Mesodermal cell (in vitro differentiated cells): ENCODE measurements at regions not wholly inside any gene's neighbourhood (a gene's known extent, or its start where the extent isn't known, plus 50 kb on each side); places are given as distances from the start of the nearest gene placed in this dataset.

Experiments
- H3K27ac ChIP-seq: 2 replicates; pipeline ENCODE4 v1.7.0; 2013; ENCODE audit warnings: mild to moderate bottlenecking, low read depth, low read length, moderate library complexity; ENCODE audit not compliant: severe bottlenecking
- H3K36me3 ChIP-seq: 2 replicates; pipeline ENCODE4 v1.7.1; 2013; ENCODE audit warnings: mild to moderate bottlenecking, low read length, moderate library complexity; ENCODE audit not compliant: control insufficient read depth, insufficient read depth
- H3K4me1 ChIP-seq: one replicate; pipeline ENCODE4 v1.7.1; 2013; ENCODE audit warnings: mild to moderate bottlenecking, low read length; ENCODE audit not compliant: insufficient read depth, control insufficient read depth, poor library complexity, severe bottlenecking
- H3K4me3 ChIP-seq: 2 replicates; pipeline ENCODE4 v1.7.0; 2013; ENCODE audit warnings: low read length, control low read depth, mild to moderate bottlenecking; ENCODE audit not compliant: insufficient read depth, poor library complexity, severe bottlenecking; ENCODE audit errors: extremely low read depth
- H3K9me3 ChIP-seq: 2 replicates; pipeline ENCODE4 v1.7.1; 2013; ENCODE audit warnings: mild to moderate bottlenecking, low read length, moderate library complexity; ENCODE audit not compliant: control insufficient read depth
- WGBS, 2 experiments: methylation state at CpG; one replicate each; pipeline ENCODE4 v1.1.5; 2013; ENCODE audit warnings: missing lambda C conversion rate in 2 of 2; ENCODE audit not compliant: insufficient coverage in 2 of 2; 5-methylcytosine and 5-hydroxymethylcytosine counted together

DNA sequence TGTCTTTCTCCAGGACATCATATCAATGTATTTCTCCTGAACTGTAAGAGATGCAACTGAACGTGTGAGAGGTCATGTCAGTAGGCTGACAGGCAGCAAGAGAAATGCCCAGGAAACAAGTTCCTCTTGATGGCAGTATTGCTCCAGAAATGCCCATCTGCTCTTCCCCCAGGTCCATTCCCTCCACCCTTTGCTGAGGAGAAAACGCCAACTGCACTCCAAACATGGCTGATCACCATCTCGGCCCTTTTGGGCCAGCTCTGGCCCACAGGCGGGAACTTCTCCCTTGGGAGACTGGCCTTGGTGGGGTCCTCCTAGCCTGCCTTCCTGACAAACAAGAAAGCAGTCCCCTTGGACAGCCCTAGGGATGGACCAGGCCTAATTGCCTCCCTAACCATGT, 276.5 kb upstream of the AGTR2 start:
- Histone ChIP-seq H3K27ac (no peak overlapping the region), H3K4me3 (no peak overlapping the region), H3K9me3 (no peaks in the 10 kb centered on the region), H3K4me1 (no peaks in the 10 kb centered on the region), H3K36me3 (peaks cover 7% of the 10 kb centered on the region)
- 78% methylated on average over 1 of the region's 4 CpGs; no CpG with 5 or more reads in 1 of the 2 experiments for WGBS, 2 experiments

DNA sequence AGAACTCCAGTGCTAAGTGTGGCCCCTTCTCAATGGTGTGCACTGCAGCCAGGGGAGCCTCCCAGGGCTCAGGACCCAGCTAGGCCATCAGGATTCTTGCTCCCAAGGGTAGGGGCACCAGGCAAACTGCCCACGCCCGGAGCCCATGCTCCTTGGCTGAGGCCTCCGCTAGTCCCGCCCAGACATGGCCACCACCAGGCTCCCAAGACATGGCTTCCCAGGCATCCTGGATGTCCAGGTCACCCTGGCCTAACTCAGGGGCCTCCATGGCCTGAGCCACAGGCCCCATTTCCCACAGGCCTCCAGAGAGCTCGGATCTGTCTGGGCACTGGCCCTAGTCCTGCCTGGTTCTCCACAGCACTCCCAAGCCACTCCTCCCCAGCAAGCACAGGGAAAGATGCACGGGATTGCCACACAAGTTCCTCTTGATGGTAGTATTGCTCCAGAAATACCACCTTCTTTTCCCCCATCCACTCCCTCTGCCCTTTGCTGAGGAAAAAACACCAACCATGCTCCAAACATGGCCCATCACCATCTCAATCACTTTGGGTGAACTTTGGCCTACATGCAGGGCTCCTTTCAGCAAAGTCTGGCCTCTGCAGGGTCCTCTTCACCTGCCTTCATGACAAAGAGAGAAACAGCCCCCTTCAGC, 274.7 kb upstream of the AGTR2 start:
- Histone ChIP-seq H3K4me1 (no peaks in the 10 kb centered on the region), H3K9me3 (no peaks in the 10 kb centered on the region), H3K36me3 (no peaks in the 10 kb centered on the region), H3K4me3 (no peak overlapping the region), H3K27ac (no peak overlapping the region)
- 94 to 100% methylated on average over 4 to 5 of the region's 6 CpGs for WGBS, 2 experiments

DNA sequence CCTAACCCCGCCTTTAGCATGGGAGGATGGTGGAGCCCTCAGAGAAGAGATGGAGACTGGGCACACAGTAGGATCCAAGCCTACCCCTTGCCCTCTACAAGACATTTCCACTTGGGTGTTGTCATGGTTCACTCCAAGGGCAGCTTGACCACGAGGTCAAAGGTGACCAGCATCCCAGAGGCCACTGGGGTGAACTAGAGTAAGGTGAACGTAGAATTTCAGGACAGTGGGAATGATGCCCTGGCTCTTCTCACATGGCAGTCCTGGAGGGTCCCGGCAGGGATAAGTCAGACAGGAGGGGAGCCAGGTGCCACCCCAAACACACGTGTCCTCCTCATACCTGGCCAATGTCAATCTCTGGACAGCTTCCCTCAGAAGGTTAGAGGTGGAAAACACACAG, 274.2 kb upstream of the AGTR2 start:
- H3K9me3 ChIP-seq, result no peaks in the 10 kb centered on the region
- WGBS, 2 experiments, result 80 to 87% methylated on average over 1 to 4 of the region's 5 CpGs
- H3K36me3 ChIP-seq, result no peaks in the 10 kb centered on the region
- no peaks in the 10 kb centered on the region for H3K4me1 ChIP-seq
- no peak overlapping the region for H3K27ac ChIP-seq
- H3K4me3 ChIP-seq, result no peak overlapping the region

DNA sequence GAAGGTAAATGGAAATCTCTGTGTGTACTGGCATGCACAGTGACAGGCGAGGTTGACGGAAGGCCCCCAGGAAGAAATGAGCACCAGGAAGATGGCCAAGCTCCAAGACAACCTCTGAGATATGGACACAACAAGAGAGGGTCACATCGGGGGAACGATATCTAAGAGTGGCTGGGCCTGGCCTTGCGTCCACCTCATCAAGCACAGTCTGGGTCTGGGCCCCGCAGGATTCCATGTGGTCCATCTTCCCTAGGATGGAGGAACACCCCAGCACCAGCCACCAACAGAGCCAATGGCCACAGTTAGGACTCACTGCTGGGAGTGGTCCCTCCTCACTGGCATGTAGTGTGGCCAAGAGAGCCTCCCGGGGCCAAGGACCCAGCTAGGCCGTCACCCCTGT, 272.6 kb upstream of the AGTR2 start:
- H3K4me1 ChIP-seq, result no peaks in the 10 kb centered on the region
- no peak overlapping the region for H3K4me3 ChIP-seq
- 92 to 95% methylated on average over 4 to 8 of the region's 8 CpGs for WGBS, 2 experiments
- no peaks in the 10 kb centered on the region for H3K36me3 ChIP-seq
- H3K27ac ChIP-seq, result no peak overlapping the region
- no peaks in the 10 kb centered on the region for H3K9me3 ChIP-seq

DNA sequence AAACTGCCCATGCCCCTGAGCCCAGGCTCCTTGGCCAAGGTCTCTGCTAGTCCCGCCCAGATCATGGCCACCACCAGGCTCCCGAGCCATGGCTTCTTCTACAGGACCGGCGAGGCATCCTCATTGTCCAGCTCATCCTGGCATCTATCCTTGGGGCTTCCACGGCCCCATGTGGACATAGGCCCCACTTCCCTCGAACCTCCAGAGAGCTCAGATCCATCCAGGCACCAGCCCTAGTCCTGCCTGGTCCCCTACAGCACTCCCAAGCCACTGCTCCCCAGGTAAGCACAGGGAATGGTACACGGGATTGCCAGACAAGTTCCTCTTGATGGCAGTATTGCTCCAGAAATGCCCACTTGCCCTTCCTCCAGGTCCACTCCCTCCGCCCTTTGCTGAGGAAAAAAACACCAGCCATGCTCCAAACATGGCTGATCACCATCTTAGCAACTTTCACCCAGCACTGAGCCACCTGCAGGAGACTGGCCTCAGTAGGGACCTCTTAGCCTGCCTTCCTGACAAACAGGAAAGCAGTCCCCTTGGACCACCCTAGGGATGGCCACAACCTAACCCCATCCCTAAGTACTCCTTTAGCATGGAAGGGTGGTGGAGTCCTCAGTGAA, 272.1 kb upstream of the AGTR2 start:
- Histone ChIP-seq H3K36me3 (no peaks in the 10 kb centered on the region), H3K27ac (no peak overlapping the region), H3K4me3 (no peak overlapping the region), H3K9me3 (no peaks in the 10 kb centered on the region), H3K4me1 (no peaks in the 10 kb centered on the region)
- WGBS, 2 experiments, result 88 to 89% methylated on average over 3 to 6 of the region's 8 CpGs

DNA sequence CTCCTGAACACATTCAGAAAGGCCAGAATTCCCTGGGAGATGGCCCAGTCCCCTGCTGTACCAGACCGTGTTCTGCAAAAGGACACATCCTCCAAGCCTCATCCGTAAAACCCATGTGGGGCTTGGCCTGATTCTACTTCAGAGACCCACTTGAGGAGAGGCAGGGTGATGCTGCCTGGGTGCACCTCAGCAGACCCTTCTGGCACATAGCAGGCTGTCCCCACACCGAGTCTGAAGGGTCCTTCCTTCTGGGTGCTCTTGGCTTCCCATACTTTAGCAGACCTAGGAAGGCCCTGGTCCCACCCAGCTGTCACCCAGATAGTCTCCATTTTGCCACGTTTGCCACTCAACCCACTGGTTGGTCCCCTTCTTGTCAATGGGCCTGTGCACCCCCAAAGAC, 270.1 kb upstream of the AGTR2 start:
- Histone ChIP-seq H3K4me1 (no peaks in the 10 kb centered on the region), H3K36me3 (no peaks in the 10 kb centered on the region), H3K9me3 (no peaks in the 10 kb centered on the region), H3K27ac (no peak overlapping the region), H3K4me3 (no peak overlapping the region)
- 86% methylated on average over 1 to 2 of the region's 4 CpGs for WGBS, 2 experiments

DNA sequence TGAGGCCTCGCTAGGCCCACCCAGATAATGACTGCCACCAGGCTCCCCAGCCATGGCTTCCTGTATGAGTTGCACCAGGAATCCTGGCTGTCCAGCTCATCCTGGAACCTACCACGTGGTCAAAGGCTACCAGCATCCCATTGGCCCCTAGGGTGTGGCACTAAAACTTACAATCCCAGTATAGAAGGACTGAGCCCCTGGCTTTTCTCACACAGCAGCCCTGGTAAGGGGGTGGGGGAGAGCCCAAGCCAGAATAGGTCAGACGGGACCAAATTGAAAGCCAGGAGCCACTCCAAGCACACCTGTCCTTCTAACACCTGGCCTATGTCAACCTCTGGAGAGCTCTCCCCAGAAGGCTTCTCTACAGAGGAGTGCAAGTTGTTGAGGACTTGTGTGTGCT, 269.3 kb upstream of the AGTR2 start:
- H3K36me3 ChIP-seq, result no peaks in the 10 kb centered on the region
- H3K9me3 ChIP-seq, result no peaks in the 10 kb centered on the region
- H3K27ac ChIP-seq, result no peak overlapping the region
- no peak overlapping the region for H3K4me3 ChIP-seq
- 100% methylated on average over 1 of the region's 3 CpGs; no CpG with 5 or more reads in 1 of the 2 experiments for WGBS, 2 experiments
- H3K4me1 ChIP-seq, result no peaks in the 10 kb centered on the region

DNA sequence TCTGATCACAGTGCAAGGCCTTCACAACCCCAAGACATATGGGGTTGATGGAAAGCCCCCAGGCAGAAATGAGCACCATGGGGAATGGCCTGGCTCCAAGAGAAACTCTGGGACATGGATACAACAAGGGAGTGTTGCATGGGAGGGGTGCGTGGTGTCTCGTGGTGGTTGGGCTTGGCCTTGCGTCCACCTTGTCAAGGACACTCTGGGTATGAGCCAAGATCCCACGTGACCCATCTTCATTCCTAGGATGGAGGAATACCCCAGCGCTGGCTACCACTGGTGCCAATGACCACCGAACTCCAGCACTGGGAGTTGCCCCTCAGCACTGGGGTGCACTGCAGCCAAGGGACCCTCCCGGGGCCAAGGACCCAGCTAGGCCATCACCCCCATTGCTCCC, 267.5 kb upstream of the AGTR2 start:
- Histone ChIP-seq H3K4me3 (no peak overlapping the region), H3K36me3 (no peaks in the 10 kb centered on the region), H3K4me1 (no peaks in the 10 kb centered on the region), H3K9me3 (no peaks in the 10 kb centered on the region), H3K27ac (no peak overlapping the region)
- WGBS, 2 experiments, result 85 to 97% methylated on average over 5 of the region's 7 CpGs

DNA sequence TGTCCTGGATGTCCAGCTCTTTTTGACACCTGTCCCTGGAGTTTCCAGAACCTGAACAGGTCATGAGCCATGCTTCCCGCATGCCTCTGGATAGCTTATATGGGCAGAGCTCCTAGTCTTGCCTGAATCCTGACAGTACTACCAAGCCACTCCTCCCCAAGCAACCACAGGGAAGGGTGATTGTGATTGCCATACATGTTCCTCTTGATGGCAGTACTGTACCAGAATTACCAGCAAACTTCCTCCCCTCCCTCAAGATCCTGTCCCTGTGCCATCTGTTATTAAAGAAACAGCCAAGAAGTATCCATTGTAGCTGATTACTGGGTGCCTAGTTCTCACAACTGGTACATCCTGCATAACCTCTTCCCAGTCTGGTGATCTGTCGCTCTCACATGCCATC, 264.3 kb upstream of the AGTR2 start:
- no peak overlapping the region for H3K4me3 ChIP-seq
- no peak overlapping the region for H3K27ac ChIP-seq
- WGBS, 2 experiments, result no CpG with 5 or more reads among the region's 2 CpGs
- H3K4me1 ChIP-seq, result no peaks in the 10 kb centered on the region
- no peaks in the 10 kb centered on the region for H3K36me3 ChIP-seq
- no peaks in the 10 kb centered on the region for H3K9me3 ChIP-seq

DNA sequence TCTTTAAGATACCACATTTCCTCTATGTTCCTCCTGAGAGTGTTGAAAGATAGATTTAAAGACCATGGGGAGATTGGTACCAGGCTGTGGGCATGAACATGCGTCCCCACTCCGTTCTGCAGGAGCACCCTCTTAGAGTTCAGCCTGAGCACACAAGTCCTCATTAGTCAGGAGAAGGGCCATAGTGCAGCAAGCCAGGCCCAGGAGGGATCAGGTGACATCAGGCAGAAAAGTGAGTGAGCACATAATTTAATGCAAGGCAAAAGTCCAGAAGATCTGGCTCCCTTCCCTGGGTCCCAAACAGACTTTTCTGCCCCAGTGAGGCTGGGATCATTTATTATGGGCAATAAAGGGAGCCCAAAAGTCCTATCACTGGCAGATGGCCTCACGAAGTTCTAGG, 263.7 kb upstream of the AGTR2 start:
- no peaks in the 10 kb centered on the region for H3K9me3 ChIP-seq
- no peaks in the 10 kb centered on the region for H3K36me3 ChIP-seq
- H3K4me1 ChIP-seq, result no peaks in the 10 kb centered on the region
- 71 to 92% methylated on average over 1 to 2 of the region's 3 CpGs for WGBS, 2 experiments
- H3K27ac ChIP-seq, result no peak overlapping the region
- H3K4me3 ChIP-seq, result no peak overlapping the region

DNA sequence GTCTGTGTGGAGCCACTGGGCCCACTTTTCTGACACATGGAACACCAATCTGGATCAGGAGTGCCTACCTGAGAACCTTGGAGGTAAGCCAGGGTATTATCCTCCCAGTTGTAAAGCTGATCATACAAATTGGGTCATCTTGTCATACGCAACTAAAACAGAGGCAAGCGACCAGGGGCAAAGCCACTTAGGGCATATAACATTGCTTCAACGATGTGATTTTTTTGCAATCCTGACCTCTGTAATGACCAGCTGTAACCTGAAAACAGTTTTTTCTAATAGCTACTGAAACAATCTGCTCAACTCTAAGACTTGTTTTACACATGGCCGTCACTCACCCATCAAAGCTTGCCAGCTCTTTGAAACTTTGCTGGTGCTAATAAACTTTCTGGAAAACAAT, 261.5 kb upstream of the AGTR2 start:
- Histone ChIP-seq H3K4me3 (no peak overlapping the region), H3K36me3 (no peaks in the 10 kb centered on the region), H3K9me3 (no peaks in the 10 kb centered on the region), H3K27ac (no peak overlapping the region), H3K4me1 (no peaks in the 10 kb centered on the region)
- 96% methylated on average over 3 to 4 of the region's 4 CpGs for WGBS, 2 experiments
